NCI-H2029 treated with DMSO at 0.1 percent for 48 hours (cell line): ENCODE measurements at regions not wholly inside any gene's neighbourhood (a gene's known extent, or its start where the extent isn't known, plus 50 kb on each side); places are given as distances from the start of the nearest gene placed in this dataset.
"Not testable (repeated sequence)": the region's sequence is repeated elsewhere in the genome, so short reads cannot be mapped to it uniquely, and the experiment has no call there.

Experiments
- DNase-seq: peaks from one replicate; lab custom pipeline; 2025; lab: John Stamatoyannopoulos, UW

GRCh38 chr5:53367727-53368126 lies 112.7 kb upstream of the FST start:
- DNase-seq, result no peak

- DNase-seq, result no peak
Measured at GRCh38 chr5:53368516-53368915, 111.9 kb upstream of the FST start.

- DNase-seq, result no peak
Measured at GRCh38 chr5:53368966-53369605, 111.3 kb upstream of the FST start.

GRCh38 chr5:53369681-53370080 lies 110.7 kb upstream of the FST start:
- no peak for DNase-seq

- peak; percentile 7 for DNase-seq
Measured at GRCh38 chr5:53373451-53374158, 106.8 kb upstream of the FST start.

GRCh38 chr5:53376853-53377252 lies 103.6 kb upstream of the FST start:
- DNase-seq, result no peak

GRCh38 chr5:53378190-53378589 lies 102.2 kb upstream of the FST start:
- DNase-seq, result no peak

- no peak for DNase-seq
Measured at GRCh38 chr5:53378590-53379247, 101.7 kb upstream of the FST start.

GRCh38 chr5:53386341-53386740 lies 94.1 kb upstream of the FST start:
- no peak for DNase-seq

GRCh38 chr5:53389093-53389492 lies 91.3 kb upstream of the FST start:
- DNase-seq, result no peak

GRCh38 chr5:53392073-53392472 lies 88.4 kb upstream of the FST start:
- no peak for DNase-seq

- no peak for DNase-seq
Measured at GRCh38 chr5:53394808-53395207, 85.6 kb upstream of the FST start.

GRCh38 chr5:53397141-53397757 lies 83.2 kb upstream of the FST start:
- no peak for DNase-seq

GRCh38 chr5:53397845-53398244 lies 82.6 kb upstream of the FST start:
- no peak for DNase-seq

- no peak for DNase-seq
Measured at GRCh38 chr5:53399926-53400697, 80.3 kb upstream of the FST start.

- no peak for DNase-seq
Measured at GRCh38 chr5:53403291-53403690, 77.1 kb upstream of the FST start.

GRCh38 chr5:53403758-53404157 lies 76.7 kb upstream of the FST start:
- no peak for DNase-seq

GRCh38 chr5:53405396-53405795 lies 75.0 kb upstream of the FST start:
- DNase-seq, result no peak

- no peak for DNase-seq
Measured at GRCh38 chr5:53406630-53407316, 73.7 kb upstream of the FST start.

GRCh38 chr5:53407373-53407772 lies 73.1 kb upstream of the FST start:
- DNase-seq, result no peak

GRCh38 chr5:53411388-53411787 lies 69.0 kb upstream of the FST start:
- DNase-seq, result no peak

GRCh38 chr5:53412499-53412898 lies 67.9 kb upstream of the FST start:
- DNase-seq, result not testable (repeated sequence)
